IMR-90 (cell line): ENCODE measurements at regions not wholly inside any gene's neighbourhood (a gene's known extent, or its start where the extent isn't known, plus 50 kb on each side); places are given as distances from the start of the nearest gene placed in this dataset.

Experiments
- ATAC-seq: fragments of 200-7000 bp; cut with Tn5 transposase; 2 replicates; pipeline ENCODE4 v1.9.1; 2020; ENCODE audit warnings: low read depth, mild to moderate bottlenecking, moderate library complexity
- BruUV-seq: library from RNA; stranded (reverse); fragments of 400-500 nt; replicated peaks from 2 replicates; lab custom pipeline; 2021; lab: Mats Ljungman, UMichigan
- CTCF ChIA-PET: fragments of 300-600 bp; formaldehyde crosslinking; extraction: SDS; loops from one replicate; lab custom pipeline; 2021; ENCODE audit warnings: antibody characterized with exemption; lab: Yijun Ruan, JAX
- POLR2A ChIA-PET: fragments of 300-600 bp; sonication (Branson Sonifier 250); formaldehyde crosslinking; loops from one replicate; lab custom pipeline; 2022; ENCODE audit warnings: antibody characterized with exemption; ENCODE audit not compliant: unreplicated experiment; lab: Charles Lee
- DNase-seq: peaks from one replicate; pipeline ENCODE4 v3.0.0; 2013
- H2AFZ ChIP-seq: replicated peaks from 2 replicates; pipeline ENCODE3; 2013; ENCODE audit warnings: low read length, mild to moderate bottlenecking; ENCODE audit not compliant: poor library complexity
- H2AK5ac ChIP-seq: 2 replicates; pipeline ENCODE4 v1.6.1; 2013; ENCODE audit warnings: low read depth, low read length, inconsistent platforms
- H2AK9ac ChIP-seq: replicated peaks from 2 replicates; pipeline ENCODE3; 2013; ENCODE audit warnings: mild to moderate bottlenecking, low read depth, low read length, moderate library complexity; ENCODE audit not compliant: poor library complexity
- H2BK120ac ChIP-seq: 2 replicates; pipeline ENCODE4 v1.6.1; 2013; ENCODE audit warnings: low read depth, low read length, inconsistent platforms
- H2BK15ac ChIP-seq: 3 replicates; pipeline ENCODE4 v1.6.1; 2013; ENCODE audit warnings: low read depth, low read length, inconsistent platforms
- H2BK20ac ChIP-seq: 2 replicates; pipeline ENCODE4 v1.6.1; 2013; ENCODE audit warnings: low read depth, mild to moderate bottlenecking, inconsistent platforms, low read length, moderate library complexity
- H2BK5ac ChIP-seq: 2 replicates; pipeline ENCODE4 v1.6.1; 2013; ENCODE audit warnings: mild to moderate bottlenecking, low read depth, low read length, inconsistent platforms; ENCODE audit not compliant: poor library complexity, severe bottlenecking
- H3K14ac ChIP-seq: replicated peaks from 2 replicates; pipeline ENCODE4 v1.6.1; 2013; ENCODE audit warnings: low read depth, low read length, inconsistent platforms
- H3K18ac ChIP-seq: 2 replicates; pipeline ENCODE4 v1.6.1; 2013; ENCODE audit warnings: low read depth, low read length, control low read depth
- H3K23ac ChIP-seq: 2 replicates; pipeline ENCODE4 v1.6.1; 2013; ENCODE audit warnings: low read depth, low read length, inconsistent platforms
- H3K27ac ChIP-seq: 2 replicates; pipeline ENCODE4 v1.5.1; 2013; ENCODE audit warnings: mild to moderate bottlenecking, control low read depth, low read length; ENCODE audit not compliant: insufficient read depth
- H3K27me3 ChIP-seq: 2 replicates; pipeline ENCODE4 v1.6.1; 2013; ENCODE audit warnings: low read length; ENCODE audit not compliant: control insufficient read depth, insufficient read depth
- H3K36me3 ChIP-seq: 2 replicates; pipeline ENCODE4 v1.6.1; 2013; ENCODE audit warnings: low read length, mixed read lengths; ENCODE audit not compliant: control insufficient read depth, insufficient read depth
- H3K4ac ChIP-seq: 2 replicates; pipeline ENCODE4 v1.6.1; 2013; ENCODE audit warnings: low read depth, low read length, inconsistent platforms
- H3K4me1 ChIP-seq: 2 replicates; pipeline ENCODE4 v1.6.1; 2013; ENCODE audit warnings: low read length, mixed read lengths; ENCODE audit not compliant: control insufficient read depth, insufficient read depth
- H3K4me2 ChIP-seq: 2 replicates; pipeline ENCODE4 v1.6.1; 2013; ENCODE audit warnings: low read depth, mild to moderate bottlenecking, control low read depth, low read length, moderate library complexity
- H3K4me3 ChIP-seq: 2 replicates; pipeline ENCODE4 v1.5.1; 2013; ENCODE audit warnings: low read depth, mild to moderate bottlenecking, control low read depth, low read length, moderate library complexity; ENCODE audit not compliant: insufficient read depth
- H3K56ac ChIP-seq: 2 replicates; pipeline ENCODE4 v1.6.1; 2013; ENCODE audit warnings: low read length, inconsistent platforms; ENCODE audit not compliant: insufficient read depth; ENCODE audit errors: extremely low read depth
- H3K79me1 ChIP-seq, 2 experiments: 2 replicates each; pipeline ENCODE4 v1.6.1; 2013; ENCODE audit warnings: low read length in 2 of 2, inconsistent platforms in 1 of 2, low read depth in 1 of 2
- H3K9ac ChIP-seq: 2 replicates; pipeline ENCODE4 v1.6.1; 2013; ENCODE audit warnings: low read depth, low read length, control low read depth
- H3K9me1 ChIP-seq: 2 replicates; pipeline ENCODE4 v1.6.1; 2013; ENCODE audit warnings: low read length, inconsistent platforms; ENCODE audit not compliant: insufficient read depth
- H3K9me3 ChIP-seq: 2 replicates; pipeline ENCODE4 v1.6.1; 2013; ENCODE audit warnings: low read length; ENCODE audit not compliant: control insufficient read depth, insufficient read depth
- H4K20me1 ChIP-seq: 2 replicates; pipeline ENCODE4 v1.6.1; 2013; ENCODE audit warnings: low read length, inconsistent platforms; ENCODE audit not compliant: insufficient read depth
- H4K5ac ChIP-seq: 2 replicates; pipeline ENCODE4 v1.6.1; 2013; ENCODE audit warnings: mild to moderate bottlenecking, low read depth, low read length, control low read depth
- H4K8ac ChIP-seq, 2 experiments: 2 replicates each; pipeline ENCODE4 v1.6.1; 2013; ENCODE audit warnings: low read depth in 2 of 2, low read length in 2 of 2, control low read depth in 1 of 2, inconsistent platforms in 1 of 2
- H4K91ac ChIP-seq: 2 replicates; pipeline ENCODE4 v1.6.1; 2013; ENCODE audit warnings: low read depth, low read length, inconsistent platforms; ENCODE audit not compliant: insufficient read depth
- BHLHE40 ChIP-seq: fragments of 150-350 bp; IDR thresholded peaks from 2 replicates; pipeline ENCODE4 v1.6.1; 2016; ENCODE audit warnings: mild to moderate bottlenecking, low read depth, low read length
- CEBPB ChIP-seq: IDR thresholded peaks from 2 replicates; pipeline ENCODE4 v1.6.1; 2012; ENCODE audit warnings: low read depth, low read length, improper control_type of control experiment
- CHD1 ChIP-seq: IDR thresholded peaks from 2 replicates; pipeline ENCODE4 v1.6.1; 2012; ENCODE audit warnings: low read depth, low read length, improper control_type of control experiment
- FOS ChIP-seq: fragments of 150-350 bp; IDR thresholded peaks from 2 replicates; pipeline ENCODE4 v1.6.1; 2016; ENCODE audit warnings: low read depth, low read length
- MAFK ChIP-seq: IDR thresholded peaks from 2 replicates; pipeline ENCODE4 v1.6.1; 2012; ENCODE audit warnings: low read depth, low read length, improper control_type of control experiment
- MAZ ChIP-seq: IDR thresholded peaks from 2 replicates; pipeline ENCODE4 v1.6.1; 2012; ENCODE audit warnings: low read depth, mild to moderate bottlenecking, low read length, improper control_type of control experiment, moderate library complexity, borderline replicate concordance
- MXI1 ChIP-seq: IDR thresholded peaks from 2 replicates; pipeline ENCODE4 v1.6.1; 2012; ENCODE audit warnings: low read depth, mild to moderate bottlenecking, low read length, moderate library complexity, borderline replicate concordance
- NFE2L2 ChIP-seq: fragments of 150-350 bp; IDR thresholded peaks from 2 replicates; pipeline ENCODE4 v1.6.1; 2016; ENCODE audit warnings: low read depth, mild to moderate bottlenecking, low read length
- POLR2A ChIP-seq: IDR thresholded peaks from 2 replicates; pipeline ENCODE4 v1.6.1; 2012; ENCODE audit warnings: mild to moderate bottlenecking, low read depth, low read length
- RAD21 ChIP-seq: IDR thresholded peaks from 2 replicates; pipeline ENCODE4 v1.6.1; 2012; ENCODE audit warnings: low read length, improper control_type of control experiment
- RCOR1 ChIP-seq: IDR thresholded peaks from 2 replicates; pipeline ENCODE4 v1.6.1; 2012; ENCODE audit warnings: mild to moderate bottlenecking, low read length, improper control_type of control experiment; ENCODE audit not compliant: insufficient replicate concordance
- RFX5 ChIP-seq: IDR thresholded peaks from 2 replicates; pipeline ENCODE4 v1.8.0; 2012; ENCODE audit warnings: low read depth, mild to moderate bottlenecking, low read length, moderate library complexity
- SMC3 ChIP-seq: fragments of 150-350 bp; IDR thresholded peaks from 2 replicates; pipeline ENCODE4 v1.6.1; 2016; ENCODE audit warnings: low read depth, mild to moderate bottlenecking, antibody characterized with exemption, low read length, moderate library complexity
- USF2 ChIP-seq: fragments of 150-350 bp; IDR thresholded peaks from 2 replicates; pipeline ENCODE4 v1.6.1; 2017; ENCODE audit warnings: mild to moderate bottlenecking, antibody characterized with exemption, low read length, low read depth
- WGBS, 2 experiments: methylation state at CpG; one replicate each; pipeline versions ENCODE4 v1.1.5 to v1.1.7; 2013; ENCODE audit warnings: missing lambda C conversion rate in 2 of 2; ENCODE audit not compliant: insufficient read length in 1 of 2; ENCODE audit errors: extremely low coverage in 2 of 2; 5-methylcytosine and 5-hydroxymethylcytosine counted together
- dilution Hi-C: fragments of 300-500 bp; cut with HindIII; formaldehyde crosslinking; loops from one replicate; pipeline ENCODE4 v1.14.3; 2018; ENCODE audit warnings: low sequenced_read_pairs; ENCODE audit not compliant: unreplicated experiment
- in situ Hi-C: fragments of 300-500 bp; cut with MboI; formaldehyde crosslinking; loops from 3 replicates; pipeline ENCODE4 v1.14.3; 2019; ENCODE audit warnings: low sequenced_read_pairs, inconsistent platforms, mixed read lengths
- intact Hi-C: fragments of 100-400 bp; cut with micrococcal nuclease; formaldehyde crosslinking; loops from 2 replicates; pipeline ENCODE4 v1.10.0; 2022
- TF ChIP-seq, protein P1 (sequence below): conservative IDR thresholded peaks from 2 replicates; pipeline ENCODE4 v1.5.1; 2012; ENCODE audit warnings: mild to moderate bottlenecking, low read depth, low read length, improper control_type of control experiment
- TF ChIP-seq, protein P2 (sequence below): fragments of 150-350 bp; IDR thresholded peaks from 2 replicates; pipeline ENCODE4 v1.6.1; 2016; ENCODE audit warnings: low read depth, mild to moderate bottlenecking, low read length, moderate library complexity, borderline replicate concordance

DNA sequence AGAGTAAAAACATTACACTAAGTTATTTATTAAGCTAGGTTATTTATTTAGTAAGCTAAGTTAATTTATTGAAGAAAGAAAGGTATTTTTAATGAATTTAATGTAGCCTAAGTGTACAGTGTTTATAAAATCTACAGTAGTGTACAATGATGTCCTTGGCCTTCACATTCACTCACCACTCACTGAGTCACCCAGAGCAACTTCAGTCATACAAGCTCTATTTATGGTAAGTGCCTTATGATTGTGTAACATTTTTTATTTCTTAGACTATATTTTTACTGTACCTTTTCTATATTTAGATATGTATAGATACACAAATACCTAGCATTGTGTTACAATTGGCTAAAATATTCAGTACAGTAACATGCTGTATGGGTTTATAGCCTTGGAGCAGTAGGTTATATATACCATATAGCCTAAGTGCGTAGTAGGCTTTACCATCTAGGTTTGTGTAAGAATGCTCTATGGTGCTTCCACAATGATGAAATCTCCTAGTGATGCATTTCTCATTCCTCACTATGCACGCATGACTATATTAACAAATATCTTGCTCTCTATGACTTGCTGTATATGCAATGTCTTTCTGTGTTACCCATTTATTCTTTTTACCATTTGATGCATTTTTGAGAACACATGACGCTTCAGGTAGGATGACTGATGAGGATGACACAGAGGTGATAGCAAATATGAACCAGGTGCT, 309.6 kb upstream of the ATXN7L3B start:
- no peak overlapping the region for H3K27ac ChIP-seq
- ATAC-seq (no peak), DNase-seq (no peak)
- H2BK20ac ChIP-seq = no peak overlapping the region
- no peaks in the 10 kb centered on the region for H3K36me3 ChIP-seq
- H3K56ac ChIP-seq = no peak overlapping the region
- no peak overlapping the region for H2AFZ ChIP-seq
- POLR2A ChIA-PET = no interaction called here
- no peak overlapping the region for H3K4me3 ChIP-seq
- no peaks in the 10 kb centered on the region for H3K79me1 ChIP-seq
- H4K5ac ChIP-seq = no peak overlapping the region
- H3K14ac ChIP-seq = no peak overlapping the region
- no peaks in the 10 kb centered on the region for H4K20me1 ChIP-seq
- CTCF ChIA-PET = no interaction called here
- peaks cover 4% of the 10 kb centered on the region; the same call in 1 of the 2 replicates for H3K9me3 ChIP-seq
- H4K8ac ChIP-seq = no peak overlapping the region
- no TSS peak for BruUV-seq
- H4K91ac ChIP-seq = no peak overlapping the region
- H2BK5ac ChIP-seq = no peak overlapping the region
- no peak overlapping the region for H3K4me2 ChIP-seq
- TF ChIP-seq RAD21 (no peak), SMC3 (no peak), USF2 (no peak), RCOR1 (no peak), MAFK (no peak), MXI1 (no peak), RFX5 (no peak), MAZ (no peak), NFE2L2 (no peak), CHD1 (no peak), CEBPB (no peak), BHLHE40 (no peak), FOS (no peak), POLR2A (no peak)
- TF ChIP-seq, protein P1, sequence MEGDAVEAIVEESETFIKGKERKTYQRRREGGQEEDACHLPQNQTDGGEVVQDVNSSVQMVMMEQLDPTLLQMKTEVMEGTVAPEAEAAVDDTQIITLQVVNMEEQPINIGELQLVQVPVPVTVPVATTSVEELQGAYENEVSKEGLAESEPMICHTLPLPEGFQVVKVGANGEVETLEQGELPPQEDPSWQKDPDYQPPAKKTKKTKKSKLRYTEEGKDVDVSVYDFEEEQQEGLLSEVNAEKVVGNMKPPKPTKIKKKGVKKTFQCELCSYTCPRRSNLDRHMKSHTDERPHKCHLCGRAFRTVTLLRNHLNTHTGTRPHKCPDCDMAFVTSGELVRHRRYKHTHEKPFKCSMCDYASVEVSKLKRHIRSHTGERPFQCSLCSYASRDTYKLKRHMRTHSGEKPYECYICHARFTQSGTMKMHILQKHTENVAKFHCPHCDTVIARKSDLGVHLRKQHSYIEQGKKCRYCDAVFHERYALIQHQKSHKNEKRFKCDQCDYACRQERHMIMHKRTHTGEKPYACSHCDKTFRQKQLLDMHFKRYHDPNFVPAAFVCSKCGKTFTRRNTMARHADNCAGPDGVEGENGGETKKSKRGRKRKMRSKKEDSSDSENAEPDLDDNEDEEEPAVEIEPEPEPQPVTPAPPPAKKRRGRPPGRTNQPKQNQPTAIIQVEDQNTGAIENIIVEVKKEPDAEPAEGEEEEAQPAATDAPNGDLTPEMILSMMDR = no peak
- TF ChIP-seq, protein P2, sequence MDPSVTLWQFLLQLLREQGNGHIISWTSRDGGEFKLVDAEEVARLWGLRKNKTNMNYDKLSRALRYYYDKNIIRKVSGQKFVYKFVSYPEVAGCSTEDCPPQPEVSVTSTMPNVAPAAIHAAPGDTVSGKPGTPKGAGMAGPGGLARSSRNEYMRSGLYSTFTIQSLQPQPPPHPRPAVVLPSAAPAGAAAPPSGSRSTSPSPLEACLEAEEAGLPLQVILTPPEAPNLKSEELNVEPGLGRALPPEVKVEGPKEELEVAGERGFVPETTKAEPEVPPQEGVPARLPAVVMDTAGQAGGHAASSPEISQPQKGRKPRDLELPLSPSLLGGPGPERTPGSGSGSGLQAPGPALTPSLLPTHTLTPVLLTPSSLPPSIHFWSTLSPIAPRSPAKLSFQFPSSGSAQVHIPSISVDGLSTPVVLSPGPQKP = no peak
- dilution Hi-C loops = no loop called here
- H3K18ac ChIP-seq = no peak overlapping the region
- no peak overlapping the region for H3K4ac ChIP-seq
- no peak overlapping the region for H2BK120ac ChIP-seq
- H3K9ac ChIP-seq = no peak overlapping the region
- H3K27me3 ChIP-seq = no peaks in the 10 kb centered on the region
- no peak overlapping the region for H3K23ac ChIP-seq
- WGBS, 2 experiments = no CpG with 5 or more reads among the region's 3 CpGs
- H3K9me1 ChIP-seq = no peaks in the 10 kb centered on the region
- no peak overlapping the region for H2BK15ac ChIP-seq
- no peak overlapping the region for H2AK9ac ChIP-seq
- H2AK5ac ChIP-seq = no peak overlapping the region
- in situ Hi-C loops = no loop called here
- intact Hi-C loops = no loop called here
- no peaks in the 10 kb centered on the region for H3K4me1 ChIP-seq
